ENCODE measurements at regions not wholly inside any gene's neighbourhood (a gene's known extent, or its start where the extent isn't known, plus 50 kb on each side); places are given as distances from the start of the nearest gene placed in this dataset.

- TF ChIP-seq CTCF (conservative IDR thresholded peaks at IDR 0.05; ENCODE audit: low read depth in 2 of 2): no peak
- TF ChIP-seq POLR2AphosphoS5 (IDR thresholded peaks at IDR 0.05; ENCODE audit: low read depth): no peak
- no peak for TF ChIP-seq REST (IDR thresholded peaks at IDR 0.05; ENCODE audit: unreplicated experiment)
- TF ChIP-seq EZH2 (IDR thresholded peaks at IDR 0.05; ENCODE audit: low read depth, unreplicated experiment): no peak
- TF ChIP-seq EZH2phosphoT487 (IDR thresholded peaks at IDR 0.05; ENCODE audit: unreplicated experiment): no peak
- no peak for TF ChIP-seq ZNF331 (CRISPR knock-in tag; IDR thresholded peaks at IDR 0.05; ENCODE audit: low read depth)
Observed at GRCh38 chr13:64339373-64340063, 2890.6 kb downstream of the PCDH9 start.

Data from GM23338 (cell line).